SK-N-SH (cell line): ENCODE measurements at regions not wholly inside any gene's neighbourhood (a gene's known extent, or its start where the extent isn't known, plus 50 kb on each side); places are given as distances from the start of the nearest gene placed in this dataset.
A peak's percentile ranks its signal among the peaks of the same experiment; 100 is the strongest.

Source experiments
- CTCF ChIA-PET: fragments of 300-600, 350-600 bp; formaldehyde crosslinking; extraction: SDS; loops from one replicate; lab custom pipeline; 2021; lab: Yijun Ruan, JAX
- POLR2A ChIA-PET: fragments of 350-600 bp; sonication (Branson Sonifier 250); formaldehyde crosslinking; extraction: SDS; loops from one replicate; lab custom pipeline; 2020; ENCODE audit warnings: antibody characterized with exemption, inconsistent platforms; lab: Yijun Ruan, JAX
- DNase-seq: peaks from one replicate; pipeline ENCODE4 v3.0.0; 2012
- H2AFZ ChIP-seq: fragments of 200-600 bp; sonication (generic); 2 replicates; pipeline ENCODE4 v1.8.1; 2016; ENCODE audit warnings: antibody characterized with exemption, mild to moderate bottlenecking, low read depth
- H3F3A ChIP-seq: fragments of 200-600 bp; sonication (generic); replicated peaks from 2 replicates; pipeline ENCODE3; 2016; ENCODE audit warnings: antibody characterized with exemption, mild to moderate bottlenecking; ENCODE audit not compliant: insufficient read depth
- H3K27ac ChIP-seq, 2 experiments: fragments of 200-500 bp in 1 of 2; fragments of 200-600 bp in 1 of 2; sonication (Bioruptor generic) in 1 of 2; sonication (generic), shearing (Covaris generic) in 1 of 2; 2 replicates each; pipeline versions ENCODE4 v1.5.1 to v1.6.1; 2014 to 2016; ENCODE audit warnings: low read depth in 2 of 2, inconsistent platforms in 1 of 2, low read length in 1 of 2, mild to moderate bottlenecking in 1 of 2, mixed read lengths in 1 of 2
- H3K27me3 ChIP-seq: fragments of 200-600 bp; sonication (generic), shearing (Covaris generic); 2 replicates; pipeline ENCODE4 v1.6.1; 2016; ENCODE audit warnings: mixed run types; ENCODE audit not compliant: insufficient read depth
- H3K36me3 ChIP-seq, 2 experiments: fragments of 200-500 bp in 1 of 2; fragments of 200-600 bp in 1 of 2; sonication (Bioruptor generic) in 1 of 2; sonication (generic) in 1 of 2; replicated peaks in 1 of 2; 2 replicates each; pipeline versions ENCODE3 to v1.5.1; 2014 to 2016; ENCODE audit warnings: low read length in 1 of 2, mild to moderate bottlenecking in 1 of 2; ENCODE audit not compliant: insufficient read depth in 2 of 2, control insufficient read depth in 1 of 2
- H3K4me1 ChIP-seq, 2 experiments: fragments of 200-500 bp in 1 of 2; fragments of 200-600 bp in 1 of 2; sonication (Bioruptor generic) in 1 of 2; sonication (generic), shearing (Covaris generic) in 1 of 2; 2 replicates each; pipeline versions ENCODE4 v1.5.1 to v1.6.1; 2014 to 2016; ENCODE audit warnings: low read depth in 1 of 2, low read length in 1 of 2, mixed run types in 1 of 2; ENCODE audit not compliant: insufficient read depth in 2 of 2, control insufficient read depth in 1 of 2
- H3K4me2 ChIP-seq: fragments of 200-600 bp; sonication (generic), shearing (Covaris generic); 2 replicates; pipeline ENCODE4 v1.6.1; 2017; ENCODE audit warnings: mixed run types
- H3K4me3 ChIP-seq, 2 experiments: fragments of 200-500 bp in 1 of 2; fragments of 200-600 bp in 1 of 2; sonication (Bioruptor generic) in 1 of 2; sonication (generic), shearing (Covaris generic) in 1 of 2; 2 replicates each; pipeline versions ENCODE4 v1.5.1 to v1.8.1; 2014 to 2016; ENCODE audit warnings: low read depth in 2 of 2, inconsistent platforms in 1 of 2, low read length in 1 of 2, mild to moderate bottlenecking in 1 of 2, mixed read lengths in 1 of 2, moderate library complexity in 1 of 2
- H3K79me2 ChIP-seq: fragments of 200-600 bp; sonication (generic); 2 replicates; pipeline ENCODE4 v1.8.1; 2017; ENCODE audit warnings: mild to moderate bottlenecking; ENCODE audit not compliant: insufficient read depth
- H3K9ac ChIP-seq: fragments of 200-600 bp; sonication (generic); 2 replicates; pipeline ENCODE4 v1.6.1; 2017; ENCODE audit warnings: mixed run types
- H3K9me2 ChIP-seq: fragments of 200-600 bp; sonication (generic); 2 replicates; pipeline ENCODE4 v1.6.1; 2017; ENCODE audit warnings: mixed run types
- H3K9me3 ChIP-seq: fragments of 200-600 bp; sonication (generic); 2 replicates; pipeline ENCODE4 v1.6.1; 2017; ENCODE audit warnings: mixed run types, mild to moderate bottlenecking, moderate library complexity
- H4K20me1 ChIP-seq: fragments of 200-600 bp; sonication (generic); 2 replicates; pipeline ENCODE4 v1.6.1; 2017; ENCODE audit warnings: mild to moderate bottlenecking, mixed run types; ENCODE audit not compliant: insufficient read depth
- CTCF ChIP-seq: fragments of 200-600 bp; sonication (generic); IDR thresholded peaks from 2 replicates; pipeline ENCODE4 v1.6.1; 2017; ENCODE audit warnings: antibody characterized with exemption, mild to moderate bottlenecking, moderate library complexity
- EZH2phosphoT487 ChIP-seq: fragments of 200-600 bp; sonication (generic); IDR thresholded peaks from 2 replicates; pipeline ENCODE4 v1.6.1; 2017; ENCODE audit warnings: low read depth, mixed run types, mild to moderate bottlenecking, antibody characterized with exemption, moderate library complexity, borderline replicate concordance
- GATA2 ChIP-seq: sonication (generic); formaldehyde crosslinking; IDR thresholded peaks from 2 replicates; pipeline ENCODE4 v1.5.0; 2020; ENCODE audit warnings: mild to moderate bottlenecking, missing genetic modification reagents
- RAD21 ChIP-seq: IDR thresholded peaks from 2 replicates; pipeline ENCODE4 v1.6.1; 2012; ENCODE audit warnings: mild to moderate bottlenecking, low read length
- WGBS: methylation state at CpG from one replicate; pipeline ENCODE4 v1.1.6; 2017; ENCODE audit warnings: low lambda C conversion rate; 5-methylcytosine and 5-hydroxymethylcytosine counted together
- small RNA-seq, 7 experiments: library from RNA; depleted of rRNA; stranded (forward); fragments of <200 nt; gene quantifications; one replicate each; pipeline ENCODE3, GENCODE V24; 2012

GRCh38 chr9:87447547-87448432, 49.9 kb upstream of the DAPK1 start:
- 36% methylated on average over 11 of the region's 11 CpGs for WGBS
- Histone ChIP-seq H3K27ac (no peak overlapping the region), H2AFZ (no peak overlapping the region), H3K4me3 (no peak overlapping the region), H3K4me1 (peaks cover 0 to 6% of the 10 kb centered on the region in 2 experiments; a peak in 1 of 4 replicates), H3K36me3 (no peaks in the 10 kb centered on the region), H4K20me1 (no peaks in the 10 kb centered on the region), H3K27me3 (no peaks in the 10 kb centered on the region), H3K9me2 (no peaks in the 10 kb centered on the region), H3F3A (no peaks in the 10 kb centered on the region), H3K79me2 (no peaks in the 10 kb centered on the region), H3K9ac (no peak overlapping the region), H3K9me3 (no peaks in the 10 kb centered on the region), H3K4me2 (no peak overlapping the region)
- CTCF ChIA-PET: interaction anchor here (1.3 kb wide), 1 partner anchor 25 kb away, joined by 3 read pairs; no protein-coding TSS in a partner anchor
- peak; percentile 40 for DNase-seq
- TF ChIP-seq EZH2phosphoT487: no peak
- TF ChIP-seq GATA2 (CRISPR knock-in tag): peak; percentile 56
- 0 out of 2 replicates have a peak, but pooled peaks have one; percentile 1 for TF ChIP-seq RAD21
- no peak for TF ChIP-seq CTCF
- POLR2A ChIA-PET: no interaction called here

Small RNA genes in the stretch of these regions (small RNA-seq; reads per million reads assigned to genes)
- 0 reads per million in 7 experiments for gene AL353752.1
- 0 reads per million in 7 experiments for gene RF00568
